GM19351 (cell line): ENCODE measurements at regions not wholly inside any gene's neighbourhood (a gene's known extent, or its start where the extent isn't known, plus 50 kb on each side); places are given as distances from the start of the nearest gene placed in this dataset.
"Not testable (repeated sequence)": the region's sequence is repeated elsewhere in the genome, so short reads cannot be mapped to it uniquely, and the experiment has no call there.

ENCODE experiments used
- ATAC-seq: cut with Tn5 transposase; IDR thresholded peaks from one replicate; pipeline ENCODE4 v1.9.1; 2021; ENCODE audit warnings: mild to moderate bottlenecking, moderate library complexity; ENCODE audit not compliant: unreplicated experiment

- no peak for ATAC-seq
Measured at GRCh38 chr1:61028136-61028535, 54.2 kb upstream of the NFIA start.

- ATAC-seq, result not testable (repeated sequence)
Measured at GRCh38 chr1:61018068-61018467, 64.3 kb upstream of the NFIA start.

DNA sequence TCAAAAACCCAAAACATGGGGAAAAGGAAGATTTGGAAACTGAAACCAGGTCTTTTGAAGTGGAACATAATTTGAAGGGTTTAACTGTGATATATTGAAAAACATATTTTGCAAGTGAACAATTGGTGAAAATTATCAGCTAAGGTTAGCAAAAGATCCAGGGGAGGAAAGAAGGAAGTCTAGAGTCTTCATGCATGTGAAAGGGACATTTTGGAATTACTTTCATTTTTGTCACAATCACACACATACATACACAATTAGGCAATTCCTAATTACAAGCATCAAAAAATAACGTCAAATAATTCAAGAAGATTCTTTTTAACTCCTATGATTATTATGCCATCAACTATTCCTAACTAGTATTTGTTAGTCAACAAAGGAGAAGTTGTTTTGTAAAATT, 64.7 kb upstream of the NFIA start:
- no peak for ATAC-seq

DNA sequence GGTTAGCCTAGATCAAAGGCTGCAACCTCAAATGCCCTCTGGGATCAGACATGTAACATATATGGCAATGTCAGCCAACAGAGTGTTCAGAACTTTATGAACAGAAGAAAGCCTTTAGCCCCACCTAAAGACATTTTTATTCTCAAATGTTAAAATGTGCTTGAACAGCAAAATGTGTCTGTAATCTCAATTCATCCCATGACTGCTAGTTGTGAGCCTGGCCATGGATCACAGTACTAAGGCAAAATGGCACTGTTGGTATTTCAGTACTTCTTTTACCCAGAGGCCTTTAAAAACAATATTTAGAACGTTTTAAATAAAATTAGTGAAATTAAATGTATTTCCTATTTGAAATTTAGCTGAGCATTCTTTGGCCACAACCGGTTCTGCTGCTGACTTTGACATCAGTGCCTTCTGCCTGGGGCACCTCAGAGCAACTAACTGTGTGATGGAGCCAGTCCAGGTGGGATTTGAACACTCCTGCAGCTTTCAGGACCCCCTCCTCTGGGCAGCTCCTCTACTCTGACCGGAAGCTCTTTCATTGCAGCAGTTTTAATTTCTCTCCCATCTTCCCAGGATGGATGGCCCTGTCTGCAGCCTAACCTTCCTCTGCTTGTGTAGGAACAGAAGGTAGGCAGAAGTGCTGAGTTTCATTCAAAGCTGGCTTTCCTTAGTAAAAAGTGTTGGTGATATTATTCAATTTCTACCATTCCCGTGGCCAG, 68.3 kb upstream of the NFIA start:
- ATAC-seq, result no peak

DNA sequence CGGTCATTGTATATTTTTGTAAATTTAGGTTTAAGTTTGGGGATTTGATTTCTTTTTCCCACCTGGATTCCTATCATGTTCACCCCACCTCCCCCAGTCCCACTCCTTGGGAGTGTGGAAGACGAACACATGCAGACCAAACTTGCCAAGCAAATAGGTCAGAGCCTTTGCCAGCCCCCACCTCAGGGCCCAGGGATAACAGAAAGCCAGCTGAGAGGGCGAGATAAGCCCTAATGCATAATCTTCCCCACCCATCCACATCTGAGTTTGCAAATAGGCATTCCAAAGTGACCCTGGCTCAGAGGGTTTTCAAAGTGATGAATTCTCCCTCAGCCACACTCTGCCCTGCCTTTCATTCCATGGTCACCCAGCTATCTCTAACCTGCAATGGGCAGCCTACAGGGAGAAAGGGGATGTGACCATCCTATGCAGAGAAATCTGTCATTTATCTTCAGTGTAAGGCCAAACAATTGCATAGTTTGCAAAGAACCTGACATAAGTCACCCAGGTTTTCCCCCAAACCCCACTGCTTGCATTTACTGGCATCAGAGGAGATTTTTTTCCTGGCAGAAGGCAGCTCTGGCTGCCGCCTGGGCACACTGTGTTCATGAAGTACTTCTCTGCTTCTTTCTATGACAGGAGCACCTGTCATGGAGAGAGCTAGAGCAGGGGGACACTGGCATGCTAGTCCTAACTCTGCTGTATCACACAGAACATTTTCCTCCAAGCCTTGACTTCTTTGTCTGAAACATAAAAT, 69.0 kb upstream of the NFIA start:
- no peak for ATAC-seq

GRCh38 chr1:61012341-61012761, 70.0 kb upstream of the NFIA start:
- ATAC-seq, result no peak

DNA sequence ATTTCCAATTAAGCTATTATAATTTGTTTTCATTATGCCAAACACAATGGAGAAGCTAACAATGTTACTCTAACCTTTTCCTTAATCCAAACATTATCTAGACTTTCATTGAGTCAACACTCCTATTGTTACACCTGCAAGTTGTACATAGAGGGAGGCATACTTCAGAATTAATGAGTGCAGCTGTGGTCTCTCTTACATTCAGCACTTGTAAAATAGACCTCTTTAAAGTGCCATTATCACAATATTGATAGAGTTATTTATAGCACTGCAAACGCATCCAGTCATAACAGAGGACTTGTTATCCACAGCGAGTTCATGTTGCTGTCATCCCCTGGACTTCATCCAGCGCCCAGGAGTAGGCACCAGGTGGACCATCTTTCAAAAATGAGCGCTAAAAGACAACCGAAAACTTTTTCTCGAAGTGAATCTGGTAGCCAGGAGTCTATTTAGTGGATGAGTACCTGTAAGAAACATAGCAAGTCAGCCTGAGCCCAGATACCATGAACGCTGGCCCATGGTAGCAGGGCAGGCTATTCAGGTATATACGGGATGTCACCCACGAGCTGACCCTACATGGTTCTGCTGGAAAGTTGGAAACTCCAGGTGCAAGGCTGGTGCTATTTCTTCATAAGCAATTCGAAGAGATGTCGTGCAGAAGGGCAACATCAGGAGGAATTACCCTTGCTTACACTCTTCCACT, 70.6 kb upstream of the NFIA start:
- no peak for ATAC-seq

DNA sequence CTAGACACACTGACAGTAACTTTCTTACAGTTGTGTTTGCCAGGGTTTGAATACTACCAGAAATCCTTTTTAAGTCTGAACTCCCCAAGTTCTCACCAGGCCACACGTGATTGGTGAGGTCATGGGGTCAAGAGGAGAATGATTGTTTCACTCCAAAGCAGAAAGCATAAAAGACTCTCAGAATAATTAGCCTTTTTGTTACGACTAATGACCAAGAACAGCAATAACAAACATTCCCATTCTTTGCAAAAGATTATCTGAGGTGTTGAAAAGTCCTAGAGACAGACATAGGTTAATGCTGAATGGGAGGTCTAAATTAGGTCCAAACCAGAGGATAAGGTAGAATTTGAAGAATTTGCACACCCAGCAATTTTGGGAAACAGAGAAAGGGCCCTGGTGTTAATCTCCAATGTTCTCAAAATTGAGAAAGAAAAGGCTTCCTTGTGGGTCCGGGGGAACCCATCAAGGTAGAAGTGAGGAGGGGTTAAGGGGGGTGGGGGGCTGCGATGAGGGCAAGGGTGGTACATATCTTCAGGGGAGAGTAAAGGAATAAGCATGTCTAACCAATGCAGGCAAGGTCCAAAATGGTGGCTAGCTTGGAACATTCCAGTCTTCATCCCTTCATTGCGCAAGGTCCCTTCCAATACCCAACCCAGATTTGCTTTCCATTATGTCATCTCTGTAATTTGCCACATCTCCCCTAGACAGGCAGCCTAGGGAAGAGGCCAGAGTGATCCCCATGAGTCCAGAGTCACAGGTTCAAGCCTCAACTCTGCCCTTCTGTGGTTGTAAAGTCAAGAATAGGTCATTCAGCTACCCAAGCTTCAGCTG, 74.6 kb upstream of the NFIA start:
- ATAC-seq, result no peak

- ATAC-seq, result no peak
Measured at GRCh38 chr1:61005614-61006580, 76.5 kb upstream of the NFIA start.

- ATAC-seq, result no peak
Measured at GRCh38 chr1:61004262-61005003, 77.9 kb upstream of the NFIA start.

GRCh38 chr1:61000327-61000726, 82.0 kb upstream of the NFIA start:
- no peak for ATAC-seq

- no peak for ATAC-seq
Measured at GRCh38 chr1:60998786-60999185, 83.6 kb upstream of the NFIA start.

GRCh38 chr1:60994828-60995492, 87.4 kb upstream of the NFIA start:
- ATAC-seq, result no peak

- no peak for ATAC-seq
Measured at GRCh38 chr1:60994369-60994768, 88.0 kb upstream of the NFIA start.

- no peak for ATAC-seq
Measured at GRCh38 chr1:60992165-60992564, 90.2 kb upstream of the NFIA start.

- no peak for ATAC-seq
Measured at GRCh38 chr1:60990714-60991090, 91.7 kb upstream of the NFIA start.

GRCh38 chr1:60989749-60990713, 92.3 kb upstream of the NFIA start:
- ATAC-seq, result no peak

DNA sequence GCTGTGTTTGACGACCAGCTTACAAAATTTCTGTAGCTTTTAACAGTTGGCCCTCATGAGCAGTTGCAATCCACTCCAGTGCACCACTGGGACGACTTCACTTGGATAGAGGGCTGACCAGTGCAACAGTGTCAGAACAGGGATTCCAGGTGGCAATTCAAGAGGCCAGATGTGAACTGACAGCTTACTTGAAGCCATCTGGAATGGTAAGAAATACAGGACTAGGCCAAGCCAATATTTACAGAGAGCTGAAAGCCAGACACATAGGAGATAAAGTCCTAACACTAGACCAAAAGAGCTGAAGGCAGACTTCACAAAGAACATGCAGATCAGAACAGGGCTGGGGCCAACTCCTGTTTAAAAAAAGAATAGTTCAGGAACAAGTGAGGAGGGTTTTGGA, 93.5 kb upstream of the NFIA start:
- no peak for ATAC-seq
